Neural cell (in vitro differentiated cells): ENCODE measurements at regions not wholly inside any gene's neighbourhood (a gene's known extent, or its start where the extent isn't known, plus 50 kb on each side); places are given as distances from the start of the nearest gene placed in this dataset.

ENCODE experiments used
- CTCF ChIP-seq: fragments of 450-650 bp; IDR thresholded peaks from 2 replicates; pipeline ENCODE4 v1.5.1; 2014; ENCODE audit warnings: antibody characterized with exemption, mild to moderate bottlenecking, moderate library complexity; ENCODE audit not compliant: poor library complexity, severe bottlenecking
- EZH2 ChIP-seq: fragments of 200-600, 300-800 bp; shearing (Covaris generic), sonication (generic); IDR thresholded peaks from 2 replicates; pipeline ENCODE4 v1.6.1; 2014; ENCODE audit warnings: antibody characterized with exemption, low read length, borderline replicate concordance, mild to moderate bottlenecking; ENCODE audit not compliant: insufficient read depth, poor library complexity, severe bottlenecking
- POLR2AphosphoS5 ChIP-seq: IDR thresholded peaks from 2 replicates; pipeline ENCODE4 v1.6.1; 2012
- TAF1 ChIP-seq: IDR thresholded peaks from 2 replicates; pipeline ENCODE4 v1.6.1; 2012; ENCODE audit warnings: low read depth

DNA sequence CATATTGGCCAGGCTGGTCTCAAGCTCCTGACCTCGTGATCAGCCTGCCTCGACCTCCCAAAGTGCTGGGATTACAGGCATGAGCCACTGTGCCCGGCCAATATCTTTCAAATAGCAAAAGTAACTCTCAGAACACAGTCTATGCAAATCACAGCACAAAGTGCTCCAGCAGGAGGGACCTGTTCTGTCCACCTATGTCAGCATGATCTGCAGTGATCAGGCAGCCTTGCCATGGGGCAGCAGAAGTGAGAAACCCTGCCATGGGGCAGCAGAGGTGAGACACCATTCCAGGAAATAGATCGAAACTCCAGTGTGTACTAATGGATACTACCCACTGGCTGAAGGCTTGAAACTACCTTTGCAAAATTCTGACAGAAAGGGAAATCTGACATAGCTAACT is 78.5 kb upstream of the EIF5 start:
- TF ChIP-seq CTCF: no peak
- no peak for TF ChIP-seq EZH2
- no peak for TF ChIP-seq POLR2AphosphoS5
- no peak for TF ChIP-seq TAF1
